ENCODE measurements at regions not wholly inside any gene's neighbourhood (a gene's known extent, or its start where the extent isn't known, plus 50 kb on each side); places are given as distances from the start of the nearest gene placed in this dataset.

DNA sequence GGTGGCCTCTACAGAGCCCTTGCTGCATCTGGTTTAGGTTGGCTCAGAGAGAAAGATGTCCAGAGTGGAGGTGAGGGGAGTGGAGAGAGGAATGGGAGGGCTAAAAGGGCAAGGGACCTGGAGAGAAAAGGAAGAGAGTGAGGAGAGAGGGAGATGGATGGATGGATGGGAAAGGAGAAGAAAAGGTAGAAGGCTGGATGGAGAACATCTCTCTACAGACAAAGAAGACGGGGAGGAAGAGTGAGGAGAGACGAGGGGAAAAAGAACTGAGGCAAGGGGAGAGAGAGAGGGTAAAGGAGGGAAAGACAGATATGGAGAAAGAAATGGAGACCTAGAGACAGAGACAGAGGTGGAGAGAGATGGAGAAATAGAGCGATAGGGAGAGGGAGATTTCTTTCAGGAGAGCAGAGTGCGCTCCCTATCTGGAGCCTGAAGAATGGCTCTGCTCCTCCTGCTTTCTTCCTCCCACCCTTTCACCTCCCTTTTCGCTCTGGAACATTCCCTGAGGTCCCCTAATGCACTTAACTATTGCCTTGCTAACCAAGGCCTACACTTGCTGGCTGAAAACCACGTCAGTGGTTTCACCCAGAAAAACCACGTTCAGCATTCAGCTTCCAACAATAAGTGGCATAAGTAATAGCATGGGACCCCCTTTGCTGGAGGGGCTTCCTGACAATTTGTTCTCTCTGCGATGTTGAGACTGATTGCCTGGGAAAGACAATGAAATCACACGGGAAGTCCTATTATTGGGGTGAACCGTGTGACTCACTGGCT, 286.3 kb downstream of the CDH26 start:
- CTCF ChIA-PET (ENCODE audit: unreplicated experiment) = no interaction called here
- BruUV-seq (replicated peaks) = no TSS peak
- H3K9me3 ChIP-seq (ENCODE audit: low read length) = no peaks in the 10 kb centered on the region

DNA sequence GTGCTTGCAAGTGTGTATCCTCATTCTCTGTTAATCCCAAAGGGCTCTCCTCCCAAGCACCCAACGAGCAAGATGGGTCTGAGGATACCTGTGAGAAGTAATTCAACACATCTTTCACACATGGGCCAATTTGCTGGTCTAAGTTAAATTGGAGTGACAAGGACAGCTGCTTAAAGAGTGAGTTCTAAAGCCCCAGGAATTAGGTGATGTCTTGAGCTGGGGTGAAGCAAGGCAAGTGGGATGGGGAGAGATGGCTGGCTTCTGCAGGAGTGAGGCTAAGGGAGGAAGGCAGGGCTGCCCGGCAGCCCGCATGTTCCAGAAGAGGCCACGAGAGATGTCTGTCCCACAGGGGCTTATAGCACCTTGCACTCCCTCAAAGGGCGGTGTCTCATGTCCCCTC, 288.5 kb downstream of the CDH26 start:
- no peak for DNase-seq (ENCODE audit: low spot score)
- no peaks in the 10 kb centered on the region for H3K36me3 ChIP-seq (ENCODE audit: insufficient read depth, low read length)
- intact Hi-C loops (cut with micrococcal nuclease; ENCODE audit: unreplicated experiment) = no loop called here
- H3K9me3 ChIP-seq (ENCODE audit: low read length) = no peaks in the 10 kb centered on the region
- no TSS peak for BruUV-seq (replicated peaks)
- H4K20me1 ChIP-seq (ENCODE audit: insufficient read depth, low read length) = no peaks in the 10 kb centered on the region
- TF ChIP-seq CTCF (conservative IDR thresholded peaks at IDR 0.05; ENCODE audit: low read length) (no peak), EZH2phosphoT487 (IDR thresholded peaks at IDR 0.05; ENCODE audit: borderline replicate concordance, low read depth, low read length) (no peak)
- no peak overlapping the region for H3K4me3 ChIP-seq (ENCODE audit: low read depth, low read length, poor library complexity, severe bottlenecking)
- ChIA-PET CTCF (ENCODE audit: unreplicated experiment) (no interaction called here), POLR2A (no interaction called here)
- no peak overlapping the region for H3K27ac ChIP-seq (ENCODE audit: low read depth, low read length, poor library complexity, severe bottlenecking)
- no peaks in the 10 kb centered on the region for H3K9me2 ChIP-seq (ENCODE audit: insufficient read depth, low read length)
- no peak overlapping the region for H3K4me2 ChIP-seq (ENCODE audit: low read length)
- no peaks in the 10 kb centered on the region for H3K79me2 ChIP-seq (ENCODE audit: insufficient read depth, low read depth, low read length)
- no peaks in the 10 kb centered on the region for H3K4me1 ChIP-seq (ENCODE audit: insufficient read depth, low read length, poor library complexity, severe bottlenecking)
- H2AFZ ChIP-seq (ENCODE audit: low read length) = no peak overlapping the region

More for the DNA sequence above, 286.3 kb downstream of the CDH26 start:
- Histone ChIP-seq H3K4me2 (ENCODE audit: low read length) (no peak overlapping the region), H3K4me3 (ENCODE audit: low read depth, low read length, poor library complexity, severe bottlenecking) (no peak overlapping the region), H3K36me3 (ENCODE audit: insufficient read depth, low read length) (no peaks in the 10 kb centered on the region), H3K27ac (ENCODE audit: low read depth, low read length, poor library complexity, severe bottlenecking) (no peak overlapping the region), H3K79me2 (ENCODE audit: insufficient read depth, low read depth, low read length) (no peaks in the 10 kb centered on the region), H4K20me1 (ENCODE audit: insufficient read depth, low read length) (no peaks in the 10 kb centered on the region), H3K9me2 (ENCODE audit: insufficient read depth, low read length) (no peaks in the 10 kb centered on the region), H2AFZ (ENCODE audit: low read length) (no peak overlapping the region), H3K4me1 (ENCODE audit: insufficient read depth, low read length, poor library complexity, severe bottlenecking) (no peaks in the 10 kb centered on the region)
- intact Hi-C loops (cut with micrococcal nuclease; ENCODE audit: unreplicated experiment) = no loop called here
- POLR2A ChIA-PET = no interaction called here
- DNase-seq (ENCODE audit: low spot score) = no peak
- TF ChIP-seq EZH2phosphoT487 (IDR thresholded peaks at IDR 0.05; ENCODE audit: borderline replicate concordance, low read depth, low read length) = no peak
- no peak for TF ChIP-seq CTCF (conservative IDR thresholded peaks at IDR 0.05; ENCODE audit: low read length)

GRCh38 chr20:60249436-60249835, 291.2 kb downstream of the CDH26 start:
- Histone ChIP-seq H2AFZ (ENCODE audit: low read length) (no peak overlapping the region), H3K9me2 (ENCODE audit: insufficient read depth, low read length) (no peaks in the 10 kb centered on the region), H3K4me3 (ENCODE audit: low read depth, low read length, poor library complexity, severe bottlenecking) (no peak overlapping the region), H4K20me1 (ENCODE audit: insufficient read depth, low read length) (no peaks in the 10 kb centered on the region), H3K27ac (ENCODE audit: low read depth, low read length, poor library complexity, severe bottlenecking) (no peak overlapping the region), H3K4me2 (ENCODE audit: low read length) (no peak overlapping the region), H3K36me3 (ENCODE audit: insufficient read depth, low read length) (no peaks in the 10 kb centered on the region), H3K79me2 (ENCODE audit: insufficient read depth, low read depth, low read length) (no peaks in the 10 kb centered on the region), H3K4me1 (ENCODE audit: insufficient read depth, low read length, poor library complexity, severe bottlenecking) (no peaks in the 10 kb centered on the region), H3K9me3 (ENCODE audit: low read length) (no peaks in the 10 kb centered on the region)
- no peak for TF ChIP-seq EZH2phosphoT487 (IDR thresholded peaks at IDR 0.05; ENCODE audit: borderline replicate concordance, low read depth, low read length)
- TF ChIP-seq CTCF (conservative IDR thresholded peaks at IDR 0.05; ENCODE audit: low read length) = no peak
- ChIA-PET CTCF (ENCODE audit: unreplicated experiment) (no interaction called here), POLR2A (no interaction called here)
- no peak for DNase-seq (ENCODE audit: low spot score)
- BruUV-seq (replicated peaks) = no TSS peak
- intact Hi-C loops (cut with micrococcal nuclease; ENCODE audit: unreplicated experiment) = no loop called here

Measured in OCI-LY7 (cell line).